Ishikawa (cell line): ENCODE measurements at regions not wholly inside any gene's neighbourhood (a gene's known extent, or its start where the extent isn't known, plus 50 kb on each side); places are given as distances from the start of the nearest gene placed in this dataset.

Experiments used
- CEBPB ChIP-seq: IDR thresholded peaks from 2 replicates; pipeline ENCODE4 v1.6.1; 2012
- CREB1 ChIP-seq: IDR thresholded peaks from 2 replicates; pipeline ENCODE4 v1.6.1; 2012; ENCODE audit warnings: low read depth
- EGR1 ChIP-seq: IDR thresholded peaks from 2 replicates; pipeline ENCODE4 v1.6.1; 2012
- EP300 ChIP-seq: IDR thresholded peaks from 2 replicates; pipeline ENCODE4 v1.6.1; 2012; ENCODE audit warnings: borderline replicate concordance
- FOXM1 ChIP-seq: IDR thresholded peaks from 2 replicates; pipeline ENCODE4 v1.6.1; 2012; ENCODE audit warnings: low read depth, borderline replicate concordance
- NFIC ChIP-seq: IDR thresholded peaks from 2 replicates; pipeline ENCODE4 v1.6.1; 2012
- RAD21 ChIP-seq: IDR thresholded peaks from 2 replicates; pipeline ENCODE4 v1.6.1; 2012; ENCODE audit warnings: low read depth
- TAF1 ChIP-seq: IDR thresholded peaks from 2 replicates; pipeline ENCODE4 v1.6.1; 2012; ENCODE audit warnings: low read depth, mild to moderate bottlenecking
- TCF12 ChIP-seq: IDR thresholded peaks from 2 replicates; pipeline ENCODE4 v1.6.1; 2012; ENCODE audit warnings: low read depth
- TEAD4 ChIP-seq: IDR thresholded peaks from 2 replicates; pipeline ENCODE4 v1.6.1; 2012
- YY1 ChIP-seq: IDR thresholded peaks from 2 replicates; pipeline ENCODE4 v1.6.1; 2012; ENCODE audit warnings: low read depth
- ZBTB7A ChIP-seq: IDR thresholded peaks from 2 replicates; pipeline ENCODE4 v1.6.1; 2012; ENCODE audit warnings: low read depth
- TF ChIP-seq, protein P1 (sequence below): IDR thresholded peaks from 2 replicates; pipeline ENCODE4 v1.6.1; 2012
- TF ChIP-seq, protein P2 (sequence below): IDR thresholded peaks from 2 replicates; pipeline ENCODE4 v1.6.1; 2012; ENCODE audit warnings: low read depth, mild to moderate bottlenecking
- TF ChIP-seq, protein P3 (sequence below): IDR thresholded peaks from 2 replicates; pipeline ENCODE4 v1.6.1; 2012

DNA sequence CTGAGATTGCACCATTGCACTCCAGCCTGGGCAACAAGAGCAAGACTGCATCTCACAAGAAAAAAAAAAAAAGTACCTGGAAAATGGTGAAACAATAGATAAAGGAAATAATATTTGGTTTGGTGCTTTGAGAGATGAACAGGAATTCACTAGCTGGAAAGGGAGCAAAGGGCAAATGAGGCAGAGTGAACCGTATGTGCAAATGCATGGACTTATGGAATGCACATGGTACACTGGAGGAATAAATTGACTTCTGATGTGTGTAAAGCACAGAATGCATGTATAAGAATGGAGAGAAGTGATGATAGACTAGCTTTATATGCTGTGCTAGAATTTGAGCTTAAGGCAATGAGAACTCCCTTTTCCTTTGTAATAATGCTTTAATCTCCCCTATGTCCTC is 413.3 kb downstream of the SPRY1 start:
- TF ChIP-seq EP300 (no peak), ZBTB7A (no peak), FOXM1 (no peak), EGR1 (no peak), TAF1 (no peak), TCF12 (no peak), NFIC (no peak), CREB1 (no peak)
- TF ChIP-seq, protein P1, sequence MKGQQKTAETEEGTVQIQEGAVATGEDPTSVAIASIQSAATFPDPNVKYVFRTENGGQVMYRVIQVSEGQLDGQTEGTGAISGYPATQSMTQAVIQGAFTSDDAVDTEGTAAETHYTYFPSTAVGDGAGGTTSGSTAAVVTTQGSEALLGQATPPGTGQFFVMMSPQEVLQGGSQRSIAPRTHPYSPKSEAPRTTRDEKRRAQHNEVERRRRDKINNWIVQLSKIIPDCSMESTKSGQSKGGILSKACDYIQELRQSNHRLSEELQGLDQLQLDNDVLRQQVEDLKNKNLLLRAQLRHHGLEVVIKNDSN, result no peak
- TF ChIP-seq, protein P2, sequence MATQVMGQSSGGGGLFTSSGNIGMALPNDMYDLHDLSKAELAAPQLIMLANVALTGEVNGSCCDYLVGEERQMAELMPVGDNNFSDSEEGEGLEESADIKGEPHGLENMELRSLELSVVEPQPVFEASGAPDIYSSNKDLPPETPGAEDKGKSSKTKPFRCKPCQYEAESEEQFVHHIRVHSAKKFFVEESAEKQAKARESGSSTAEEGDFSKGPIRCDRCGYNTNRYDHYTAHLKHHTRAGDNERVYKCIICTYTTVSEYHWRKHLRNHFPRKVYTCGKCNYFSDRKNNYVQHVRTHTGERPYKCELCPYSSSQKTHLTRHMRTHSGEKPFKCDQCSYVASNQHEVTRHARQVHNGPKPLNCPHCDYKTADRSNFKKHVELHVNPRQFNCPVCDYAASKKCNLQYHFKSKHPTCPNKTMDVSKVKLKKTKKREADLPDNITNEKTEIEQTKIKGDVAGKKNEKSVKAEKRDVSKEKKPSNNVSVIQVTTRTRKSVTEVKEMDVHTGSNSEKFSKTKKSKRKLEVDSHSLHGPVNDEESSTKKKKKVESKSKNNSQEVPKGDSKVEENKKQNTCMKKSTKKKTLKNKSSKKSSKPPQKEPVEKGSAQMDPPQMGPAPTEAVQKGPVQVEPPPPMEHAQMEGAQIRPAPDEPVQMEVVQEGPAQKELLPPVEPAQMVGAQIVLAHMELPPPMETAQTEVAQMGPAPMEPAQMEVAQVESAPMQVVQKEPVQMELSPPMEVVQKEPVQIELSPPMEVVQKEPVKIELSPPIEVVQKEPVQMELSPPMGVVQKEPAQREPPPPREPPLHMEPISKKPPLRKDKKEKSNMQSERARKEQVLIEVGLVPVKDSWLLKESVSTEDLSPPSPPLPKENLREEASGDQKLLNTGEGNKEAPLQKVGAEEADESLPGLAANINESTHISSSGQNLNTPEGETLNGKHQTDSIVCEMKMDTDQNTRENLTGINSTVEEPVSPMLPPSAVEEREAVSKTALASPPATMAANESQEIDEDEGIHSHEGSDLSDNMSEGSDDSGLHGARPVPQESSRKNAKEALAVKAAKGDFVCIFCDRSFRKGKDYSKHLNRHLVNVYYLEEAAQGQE, result no peak
- TF ChIP-seq, protein P3, sequence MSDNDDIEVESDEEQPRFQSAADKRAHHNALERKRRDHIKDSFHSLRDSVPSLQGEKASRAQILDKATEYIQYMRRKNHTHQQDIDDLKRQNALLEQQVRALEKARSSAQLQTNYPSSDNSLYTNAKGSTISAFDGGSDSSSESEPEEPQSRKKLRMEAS, result no peak

GRCh38 chr4:123812066-123812390 is 415.4 kb downstream of the SPRY1 start:
- no peak for TF ChIP-seq RAD21
- TF ChIP-seq EGR1, result no peak
- TF ChIP-seq, protein P3, result no peak
- no peak for TF ChIP-seq CEBPB
- no peak for TF ChIP-seq NFIC
- no peak for TF ChIP-seq TCF12
- no peak for TF ChIP-seq TAF1
- no peak for TF ChIP-seq TEAD4
- TF ChIP-seq, protein P1, result no peak

DNA sequence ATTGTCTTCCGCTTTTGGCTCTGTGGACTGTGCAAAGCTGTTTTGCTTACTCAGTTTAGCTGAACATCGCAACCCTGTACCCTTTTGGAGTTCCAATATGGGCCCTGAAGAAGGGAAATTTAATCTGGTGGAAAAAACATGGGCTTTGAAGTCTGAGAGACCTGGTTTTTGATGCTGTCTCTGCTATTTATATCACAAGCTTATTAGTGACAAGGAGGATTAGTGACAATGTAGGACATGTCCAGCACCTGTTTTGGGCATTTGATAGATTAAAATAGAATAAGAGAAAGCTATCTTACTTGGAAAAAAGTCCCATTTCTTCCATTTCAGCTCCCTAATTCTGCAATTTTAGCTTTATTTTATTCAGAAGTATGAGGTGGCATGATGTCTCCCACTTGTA is 417.3 kb downstream of the SPRY1 start:
- TF ChIP-seq EGR1, result no peak
- TF ChIP-seq TAF1, result no peak
- no peak for TF ChIP-seq RAD21
- TF ChIP-seq EP300, result no peak
- TF ChIP-seq CEBPB, result no peak
- no peak for TF ChIP-seq NFIC
- TF ChIP-seq TEAD4, result no peak
- TF ChIP-seq, protein P3, result no peak
- TF ChIP-seq ZBTB7A, result no peak
- TF ChIP-seq YY1, result no peak

DNA sequence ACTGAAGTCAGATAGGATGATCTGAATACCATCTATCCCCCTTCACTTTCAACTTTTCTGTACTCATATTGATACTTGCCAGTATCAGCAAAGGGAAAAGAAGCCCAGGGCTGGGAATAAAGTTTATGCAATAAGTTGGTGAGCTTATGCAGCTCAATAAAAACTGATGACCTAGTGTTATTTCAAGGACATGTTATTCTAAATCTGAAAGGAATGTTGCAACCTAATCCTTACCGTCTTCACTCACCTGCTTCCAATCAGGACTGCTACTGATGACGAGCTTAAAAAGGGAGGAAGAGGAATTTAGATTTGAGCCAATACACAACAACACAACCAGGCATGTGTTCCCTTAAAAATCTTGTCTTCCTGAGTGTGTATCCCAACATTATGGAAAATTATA is 419.9 kb downstream of the SPRY1 start:
- no peak for TF ChIP-seq FOXM1
- TF ChIP-seq, protein P2, result no peak
- no peak for TF ChIP-seq EGR1
- no peak for TF ChIP-seq NFIC
- TF ChIP-seq TAF1, result no peak
- TF ChIP-seq TEAD4, result no peak
- TF ChIP-seq, protein P3, result no peak
- TF ChIP-seq, protein P1, result no peak
- TF ChIP-seq CEBPB, result no peak
- TF ChIP-seq RAD21, result no peak
- TF ChIP-seq TCF12, result no peak
- TF ChIP-seq YY1, result no peak
- no peak for TF ChIP-seq EP300
- no peak for TF ChIP-seq ZBTB7A
- no peak for TF ChIP-seq CREB1

DNA sequence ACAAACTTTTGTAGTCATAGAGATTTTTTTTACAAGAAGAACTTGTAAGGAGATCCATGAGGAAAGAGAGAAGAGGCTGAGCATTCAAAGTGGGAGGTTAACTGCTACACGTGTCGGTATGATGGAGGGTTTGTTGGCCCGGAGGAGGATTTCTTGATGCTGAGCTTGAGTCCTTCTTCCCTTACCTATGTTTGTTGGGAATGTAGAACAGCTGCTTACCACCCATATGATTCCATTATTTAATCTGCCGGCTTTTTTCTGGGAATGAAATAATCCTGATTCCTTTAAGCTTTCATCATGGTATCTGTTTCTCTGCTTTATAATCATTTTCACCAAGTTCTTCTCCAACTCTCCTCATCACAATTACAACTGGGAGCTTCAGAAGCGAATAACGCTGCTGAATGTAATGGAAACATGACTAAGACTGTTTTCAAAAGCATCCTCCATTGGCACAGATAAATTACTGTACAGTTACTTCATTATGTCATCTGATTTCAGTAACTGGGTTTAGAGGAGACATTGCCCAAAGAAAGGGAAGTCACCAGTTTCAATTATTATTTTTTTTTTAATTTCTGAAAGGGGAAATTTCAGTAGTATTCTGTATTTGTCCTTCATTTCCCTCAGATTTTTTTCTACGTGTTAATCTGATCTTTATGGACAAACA is 420.6 kb downstream of the SPRY1 start:
- TF ChIP-seq YY1 (no peak), FOXM1 (no peak), NFIC (no peak), EGR1 (no peak), EP300 (no peak), CEBPB (no peak), ZBTB7A (no peak), TCF12 (no peak), CREB1 (no peak), TEAD4 (no peak), RAD21 (no peak), TAF1 (no peak)
- TF ChIP-seq, protein P1, result no peak
- TF ChIP-seq, protein P2, result no peak
- TF ChIP-seq, protein P3, result no peak
